Panc1 (cell line): ENCODE measurements at regions not wholly inside any gene's neighbourhood (a gene's known extent, or its start where the extent isn't known, plus 50 kb on each side); places are given as distances from the start of the nearest gene placed in this dataset.

Experiments used
- ATAC-seq: fragments of 200-7000 bp; cut with Tn5 transposase; 2 replicates; pipeline ENCODE4 v1.9.1; 2020; ENCODE audit warnings: mild to moderate bottlenecking, moderate library complexity
- BruUV-seq: library from RNA; stranded (reverse); fragments of 400-500 nt; replicated peaks from 2 replicates; lab custom pipeline; 2021; lab: Mats Ljungman, UMichigan
- CTCF ChIA-PET: fragments of 300-600 bp; sonication (Branson Sonifier 250); formaldehyde crosslinking; loops from one replicate; lab custom pipeline; 2022; ENCODE audit warnings: antibody characterized with exemption; lab: Charles Lee
- POLR2A ChIA-PET: fragments of 300-600 bp; sonication (Branson Sonifier 250); formaldehyde crosslinking; loops from one replicate; lab custom pipeline; 2022; ENCODE audit warnings: antibody characterized with exemption; lab: Charles Lee
- DNase-seq: peaks from one replicate; pipeline ENCODE4 v3.0.0-alpha.2; 2010; ENCODE audit warnings: low read depth, low spot score
- H3K27ac ChIP-seq: 2 replicates; pipeline ENCODE4 v1.5.1; 2011; ENCODE audit warnings: mild to moderate bottlenecking, low read length, inconsistent platforms
- H3K27me3 ChIP-seq: fragments of 200-500 bp; sonication (Bioruptor generic); 2 replicates; pipeline ENCODE4 v1.6.0; 2014; ENCODE audit warnings: low read length, inconsistent platforms; ENCODE audit not compliant: control insufficient read depth, insufficient read depth
- H3K36me3 ChIP-seq: fragments of 200-500 bp; sonication (Bioruptor generic); 2 replicates; pipeline ENCODE4 v1.5.1; 2014; ENCODE audit warnings: inconsistent platforms, mild to moderate bottlenecking, low read length, moderate library complexity; ENCODE audit not compliant: control insufficient read depth, insufficient read depth
- H3K4me1 ChIP-seq: 2 replicates; pipeline ENCODE4 v1.5.1; 2011; ENCODE audit warnings: inconsistent platforms, mild to moderate bottlenecking, low read length, moderate library complexity; ENCODE audit not compliant: control insufficient read depth, insufficient read depth
- H3K4me3 ChIP-seq, 2 experiments: 2 replicates each; pipeline ENCODE4 v1.5.1; 2011 to 2012; ENCODE audit warnings: low read depth in 2 of 2, low read length in 2 of 2, mild to moderate bottlenecking in 2 of 2, inconsistent platforms in 1 of 2, moderate library complexity in 1 of 2
- H3K9me3 ChIP-seq: fragments of 200-500 bp; sonication (Bioruptor generic); 2 replicates; pipeline ENCODE4 v1.5.1; 2014; ENCODE audit warnings: low read depth, mild to moderate bottlenecking, inconsistent platforms, low read length, moderate library complexity; ENCODE audit not compliant: control insufficient read depth, insufficient read depth
- POLR2AphosphoS5 ChIP-seq: IDR thresholded peaks from 2 replicates; pipeline ENCODE4 v1.6.1; 2012; ENCODE audit warnings: mild to moderate bottlenecking, low read depth, low read length, moderate library complexity
- SIN3A ChIP-seq: IDR thresholded peaks from 2 replicates; pipeline ENCODE4 v1.6.1; 2012; ENCODE audit warnings: low read depth, mild to moderate bottlenecking, low read length, moderate library complexity, borderline replicate concordance; ENCODE audit not compliant: insufficient read depth
- TCF7L2 ChIP-seq: IDR thresholded peaks from 2 replicates; pipeline ENCODE4 v1.6.1; 2011; ENCODE audit warnings: mild to moderate bottlenecking, low read depth, low read length, inconsistent platforms
- in situ Hi-C: cut with HindIII; loops from 2 replicates; pipeline ENCODE4 v1.10.0; 2016; ENCODE audit warnings: low sequenced_read_pairs, low pct_unique_long_range_greater_than_20kb
- intact Hi-C: fragments of 100-400 bp; cut with micrococcal nuclease; formaldehyde crosslinking; loops from one replicate; pipeline ENCODE4 v1.10.0; 2022; ENCODE audit not compliant: unreplicated experiment
- TF ChIP-seq, protein P1 (sequence below): fragments of 450-650 bp; IDR thresholded peaks from 2 replicates; pipeline ENCODE4 v1.5.1; 2017; ENCODE audit warnings: mild to moderate bottlenecking
- TF ChIP-seq, protein P2 (sequence below), 2 experiments: IDR thresholded peaks; 2 replicates each; pipeline ENCODE4 v1.6.1; 2011 to 2012; ENCODE audit warnings: low read depth in 2 of 2, control low read depth in 1 of 2, low read length in 1 of 2, mild to moderate bottlenecking in 1 of 2, moderate library complexity in 1 of 2; ENCODE audit not compliant: insufficient read depth in 1 of 2

DNA sequence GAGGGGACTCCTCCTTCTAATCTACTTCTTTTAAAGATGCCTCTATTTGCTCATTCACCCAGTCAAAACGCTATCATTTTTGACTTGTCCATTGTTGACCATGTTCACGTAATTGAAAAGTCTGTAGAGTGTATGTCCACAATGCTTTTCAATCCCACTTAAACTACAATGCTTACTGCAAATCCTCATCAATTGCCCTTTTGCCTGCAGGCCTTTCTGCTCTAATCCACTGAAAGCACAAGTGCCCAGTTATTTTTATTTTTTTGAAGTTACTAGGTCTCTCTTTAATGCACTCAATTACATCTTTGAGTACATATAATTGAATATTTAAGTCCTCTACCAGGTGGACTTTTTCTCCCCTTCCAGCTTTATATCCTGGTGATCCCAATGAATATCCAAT is 437.4 kb downstream of the PDGFC start:
- DNase-seq, result no peak
- Histone ChIP-seq H3K27me3 (no peaks in the 10 kb centered on the region), H3K27ac (no peak overlapping the region), H3K36me3 (no peaks in the 10 kb centered on the region), H3K9me3 (no peaks in the 10 kb centered on the region), H3K4me3 (no peak overlapping the region), H3K4me1 (no peaks in the 10 kb centered on the region)
- in situ Hi-C loops, result no loop called here
- intact Hi-C loops, result no loop called here
- POLR2A ChIA-PET, result no interaction called here
- ATAC-seq, result no peak
- BruUV-seq, result no TSS peak
- CTCF ChIA-PET, result no interaction called here
- TF ChIP-seq POLR2AphosphoS5, result no peak
- TF ChIP-seq, protein P1, sequence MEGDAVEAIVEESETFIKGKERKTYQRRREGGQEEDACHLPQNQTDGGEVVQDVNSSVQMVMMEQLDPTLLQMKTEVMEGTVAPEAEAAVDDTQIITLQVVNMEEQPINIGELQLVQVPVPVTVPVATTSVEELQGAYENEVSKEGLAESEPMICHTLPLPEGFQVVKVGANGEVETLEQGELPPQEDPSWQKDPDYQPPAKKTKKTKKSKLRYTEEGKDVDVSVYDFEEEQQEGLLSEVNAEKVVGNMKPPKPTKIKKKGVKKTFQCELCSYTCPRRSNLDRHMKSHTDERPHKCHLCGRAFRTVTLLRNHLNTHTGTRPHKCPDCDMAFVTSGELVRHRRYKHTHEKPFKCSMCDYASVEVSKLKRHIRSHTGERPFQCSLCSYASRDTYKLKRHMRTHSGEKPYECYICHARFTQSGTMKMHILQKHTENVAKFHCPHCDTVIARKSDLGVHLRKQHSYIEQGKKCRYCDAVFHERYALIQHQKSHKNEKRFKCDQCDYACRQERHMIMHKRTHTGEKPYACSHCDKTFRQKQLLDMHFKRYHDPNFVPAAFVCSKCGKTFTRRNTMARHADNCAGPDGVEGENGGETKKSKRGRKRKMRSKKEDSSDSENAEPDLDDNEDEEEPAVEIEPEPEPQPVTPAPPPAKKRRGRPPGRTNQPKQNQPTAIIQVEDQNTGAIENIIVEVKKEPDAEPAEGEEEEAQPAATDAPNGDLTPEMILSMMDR, result no peak
- TF ChIP-seq, protein P2, sequence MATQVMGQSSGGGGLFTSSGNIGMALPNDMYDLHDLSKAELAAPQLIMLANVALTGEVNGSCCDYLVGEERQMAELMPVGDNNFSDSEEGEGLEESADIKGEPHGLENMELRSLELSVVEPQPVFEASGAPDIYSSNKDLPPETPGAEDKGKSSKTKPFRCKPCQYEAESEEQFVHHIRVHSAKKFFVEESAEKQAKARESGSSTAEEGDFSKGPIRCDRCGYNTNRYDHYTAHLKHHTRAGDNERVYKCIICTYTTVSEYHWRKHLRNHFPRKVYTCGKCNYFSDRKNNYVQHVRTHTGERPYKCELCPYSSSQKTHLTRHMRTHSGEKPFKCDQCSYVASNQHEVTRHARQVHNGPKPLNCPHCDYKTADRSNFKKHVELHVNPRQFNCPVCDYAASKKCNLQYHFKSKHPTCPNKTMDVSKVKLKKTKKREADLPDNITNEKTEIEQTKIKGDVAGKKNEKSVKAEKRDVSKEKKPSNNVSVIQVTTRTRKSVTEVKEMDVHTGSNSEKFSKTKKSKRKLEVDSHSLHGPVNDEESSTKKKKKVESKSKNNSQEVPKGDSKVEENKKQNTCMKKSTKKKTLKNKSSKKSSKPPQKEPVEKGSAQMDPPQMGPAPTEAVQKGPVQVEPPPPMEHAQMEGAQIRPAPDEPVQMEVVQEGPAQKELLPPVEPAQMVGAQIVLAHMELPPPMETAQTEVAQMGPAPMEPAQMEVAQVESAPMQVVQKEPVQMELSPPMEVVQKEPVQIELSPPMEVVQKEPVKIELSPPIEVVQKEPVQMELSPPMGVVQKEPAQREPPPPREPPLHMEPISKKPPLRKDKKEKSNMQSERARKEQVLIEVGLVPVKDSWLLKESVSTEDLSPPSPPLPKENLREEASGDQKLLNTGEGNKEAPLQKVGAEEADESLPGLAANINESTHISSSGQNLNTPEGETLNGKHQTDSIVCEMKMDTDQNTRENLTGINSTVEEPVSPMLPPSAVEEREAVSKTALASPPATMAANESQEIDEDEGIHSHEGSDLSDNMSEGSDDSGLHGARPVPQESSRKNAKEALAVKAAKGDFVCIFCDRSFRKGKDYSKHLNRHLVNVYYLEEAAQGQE (IDR thresholded peaks at IDR 0.05; ENCODE audit: insufficient read depth in 1 of 2, low read depth in 2 of 2, low read length in 1 of 2), result no peak
- no peak for TF ChIP-seq TCF7L2
- TF ChIP-seq SIN3A, result no peak

- ATAC-seq, result no peak
These were observed 443.4 kb downstream of the PDGFC start for GRCh38 chr4:156528216-156528615.

More at GRCh38 chr4:156528216-156528615, 443.4 kb downstream of the PDGFC start:
- H3K36me3 ChIP-seq, result no peaks in the 10 kb centered on the region
- in situ Hi-C loops, result no loop called here
- H3K9me3 ChIP-seq, result no peaks in the 10 kb centered on the region
- POLR2A ChIA-PET, result no interaction called here
- no peak overlapping the region for H3K4me3 ChIP-seq
- no peaks in the 10 kb centered on the region for H3K4me1 ChIP-seq
- CTCF ChIA-PET, result no interaction called here
- no TSS peak for BruUV-seq
- no peak overlapping the region for H3K27ac ChIP-seq
- no peaks in the 10 kb centered on the region for H3K27me3 ChIP-seq
- TF ChIP-seq TCF7L2 (no peak), SIN3A (no peak), POLR2AphosphoS5 (no peak)
- TF ChIP-seq, protein P2 (IDR thresholded peaks at IDR 0.05; ENCODE audit: insufficient read depth in 1 of 2, low read depth in 2 of 2, low read length in 1 of 2), result no peak
- TF ChIP-seq, protein P1, result no peak
- intact Hi-C loops, result no loop called here
- no peak for DNase-seq
